ENCODE measurements at regions not wholly inside any gene's neighbourhood (a gene's known extent, or its start where the extent isn't known, plus 50 kb on each side); places are given as distances from the start of the nearest gene placed in this dataset.

DNA sequence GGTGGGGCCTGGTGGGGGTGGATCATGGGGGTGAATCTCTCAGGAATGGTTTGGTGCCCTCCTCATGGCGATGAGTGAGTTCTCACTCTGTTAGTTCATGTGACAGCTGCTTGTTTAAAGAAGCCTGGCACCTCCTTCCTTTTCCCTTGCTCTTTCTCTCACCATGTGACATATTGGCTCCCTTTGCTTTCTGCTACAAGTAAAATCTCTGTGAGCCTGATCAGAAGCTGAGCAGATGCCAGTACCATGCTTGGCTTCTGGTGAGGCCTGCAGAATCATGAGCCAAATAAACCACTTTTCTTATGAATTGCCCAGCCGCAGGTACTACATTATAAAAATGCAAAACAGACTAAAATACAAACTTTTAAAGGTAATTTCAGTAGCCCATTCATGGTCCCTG lies 73.4 kb upstream of the TEX51 start:
- DNase-seq (ENCODE audit: low spot score) = no peak

DNA sequence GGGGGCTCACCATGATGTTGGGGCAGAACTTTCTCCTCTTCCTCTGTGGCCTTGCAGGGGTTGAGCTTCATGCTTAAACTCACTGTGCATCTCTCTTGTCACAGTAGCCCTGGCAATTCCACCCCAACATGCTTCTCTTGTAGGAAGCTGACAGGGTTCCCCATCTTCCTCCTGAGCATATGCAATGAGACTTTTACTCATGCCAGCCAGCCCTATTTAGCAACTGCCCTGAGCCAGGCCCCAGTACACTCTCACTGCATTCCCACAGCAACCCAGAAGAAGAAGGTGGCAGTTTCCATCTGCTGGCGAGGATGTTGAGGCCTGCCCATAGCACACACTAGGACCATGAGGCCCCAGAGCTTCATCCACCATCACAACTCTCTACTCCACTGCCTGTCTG lies 72.2 kb upstream of the TEX51 start:
- DNase-seq (ENCODE audit: low spot score) = no peak

DNA sequence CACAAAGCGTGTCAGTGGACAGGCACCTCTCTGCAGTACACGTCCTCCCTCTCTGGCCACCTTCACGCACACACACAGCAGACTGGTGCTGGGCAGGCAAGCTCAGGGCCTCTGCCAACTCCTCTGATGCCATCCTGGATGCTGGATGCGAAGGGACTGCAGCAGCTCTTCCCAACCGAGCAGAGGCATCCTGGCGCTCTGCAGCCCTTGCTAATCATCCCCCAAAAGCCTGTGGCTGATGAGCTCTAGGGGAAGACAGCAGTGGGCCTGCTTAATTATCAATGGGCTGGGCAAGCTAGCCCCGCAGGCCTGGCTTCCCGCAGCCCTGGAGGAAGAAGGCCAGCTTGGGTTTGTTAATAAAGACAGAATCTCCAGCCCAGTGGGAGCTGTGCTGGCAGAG lies 71.3 kb upstream of the TEX51 start:
- no peak for DNase-seq (ENCODE audit: low spot score)

DNA sequence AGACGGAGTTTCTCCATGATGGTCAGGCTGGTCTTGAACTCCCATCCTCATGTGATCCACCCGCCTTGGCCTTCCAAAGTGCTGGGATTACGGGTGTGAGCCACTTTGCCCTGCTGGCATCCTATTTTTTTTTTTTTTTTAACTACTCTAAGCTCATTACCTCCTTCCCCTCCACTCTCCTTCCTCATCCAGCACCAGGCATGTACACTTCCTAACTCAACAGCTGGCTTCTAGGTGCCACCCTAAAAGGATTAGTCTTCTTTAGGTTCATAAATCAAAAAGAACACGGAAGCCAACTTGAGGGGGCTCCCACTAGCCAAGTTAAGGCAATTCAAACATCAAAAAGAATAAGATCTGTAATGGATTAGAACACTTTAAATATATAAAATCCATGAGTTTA lies 70.6 kb upstream of the TEX51 start:
- DNase-seq (ENCODE audit: low spot score) = no peak

DNA sequence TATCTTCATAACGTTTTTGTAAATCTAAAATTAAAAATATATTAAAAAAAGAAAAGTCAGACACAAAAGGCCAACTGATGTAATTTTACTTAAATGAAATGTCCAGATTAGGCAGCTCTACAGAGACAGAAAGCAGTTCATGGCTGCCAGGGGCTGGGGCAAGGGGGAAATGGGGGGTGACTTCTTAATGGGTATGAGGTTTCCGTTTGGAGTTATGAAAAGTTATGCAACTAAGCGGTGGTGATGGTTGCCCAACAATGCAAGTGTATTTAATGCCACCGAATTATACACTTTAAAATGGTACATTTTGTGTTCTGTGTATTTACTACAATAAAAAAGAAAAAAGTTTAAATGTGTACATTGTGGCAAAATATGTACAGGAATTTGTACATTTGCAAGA lies 70.2 kb upstream of the TEX51 start:
- DNase-seq (ENCODE audit: low spot score) = no peak

DNA sequence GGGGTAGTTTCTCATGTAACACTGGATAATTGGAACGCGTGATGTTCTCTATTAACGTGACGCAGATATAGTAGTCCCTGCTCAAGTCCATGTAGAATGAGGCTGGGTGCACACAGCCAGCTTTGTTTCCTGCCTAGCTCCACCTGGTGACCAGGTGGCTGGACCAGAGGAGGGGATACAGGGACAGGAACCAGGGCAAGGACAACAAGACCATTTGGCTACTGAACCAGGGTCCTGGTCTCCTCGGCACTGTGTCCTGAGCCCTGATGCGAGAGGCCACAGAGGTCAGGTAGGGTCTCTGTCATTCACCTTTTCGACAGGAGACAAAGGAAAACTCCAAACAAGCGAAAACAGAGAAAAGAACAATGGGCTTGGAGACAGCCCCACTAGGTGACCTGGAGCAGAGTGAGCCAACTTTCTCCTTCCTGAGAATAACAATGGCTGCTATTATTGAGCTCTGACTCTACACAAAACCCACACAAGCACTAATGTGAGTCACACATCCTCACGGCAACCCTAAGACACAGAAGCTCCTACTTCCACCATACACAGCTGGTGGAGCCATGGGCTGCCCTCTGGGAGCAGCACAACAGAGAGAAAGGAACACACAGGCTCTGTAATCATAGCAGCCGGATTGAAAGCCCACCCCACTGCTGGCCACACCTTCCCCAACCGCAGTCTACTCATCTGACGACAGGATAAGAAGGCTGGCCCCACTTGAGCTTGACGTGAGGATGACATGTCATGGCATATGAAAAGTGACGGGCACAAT lies 67.3 kb upstream of the TEX51 start:
- DNase-seq (ENCODE audit: low spot score) = no peak

DNA sequence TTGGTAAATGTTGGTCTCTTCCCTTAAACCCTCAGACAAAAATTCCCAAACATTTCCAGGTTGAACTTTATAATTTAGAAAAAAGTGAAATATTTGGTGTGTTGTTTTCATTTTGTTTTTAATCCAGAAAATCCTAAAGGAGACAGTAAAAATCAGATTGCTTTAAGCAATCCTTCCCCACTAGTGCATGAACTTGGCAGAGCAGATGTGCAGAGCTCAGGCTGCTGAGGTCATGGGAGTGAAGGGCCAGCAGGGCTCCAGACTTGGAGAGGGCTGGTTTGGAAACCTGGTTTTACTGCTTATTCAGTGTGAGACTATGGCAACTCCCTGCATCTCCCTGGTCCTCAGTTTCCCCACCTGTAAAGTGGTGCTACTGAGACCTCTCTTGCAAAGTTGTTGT lies 66.7 kb upstream of the TEX51 start:
- DNase-seq (ENCODE audit: low spot score) = no peak

DNA sequence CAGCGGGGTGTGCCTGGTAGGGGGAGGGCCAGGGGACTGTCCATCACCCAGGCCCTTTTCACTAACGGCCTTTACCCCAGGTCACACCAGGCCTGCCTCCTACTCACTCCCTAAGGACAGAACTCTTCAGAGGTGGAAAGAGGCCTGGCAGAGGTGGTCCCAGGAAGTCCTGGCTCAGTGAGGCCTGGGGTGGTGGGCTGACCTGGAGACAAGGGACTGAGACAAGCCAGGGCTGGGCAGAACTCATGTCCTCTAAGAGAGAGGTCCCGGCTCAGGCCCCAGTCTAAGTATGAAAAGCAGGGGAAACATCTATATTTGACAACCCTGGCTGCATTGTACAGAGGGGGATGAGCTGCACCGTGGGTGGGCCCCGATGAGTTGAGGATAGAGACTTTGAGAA lies 65.9 kb upstream of the TEX51 start:
- no peak for DNase-seq (ENCODE audit: low spot score)

DNA sequence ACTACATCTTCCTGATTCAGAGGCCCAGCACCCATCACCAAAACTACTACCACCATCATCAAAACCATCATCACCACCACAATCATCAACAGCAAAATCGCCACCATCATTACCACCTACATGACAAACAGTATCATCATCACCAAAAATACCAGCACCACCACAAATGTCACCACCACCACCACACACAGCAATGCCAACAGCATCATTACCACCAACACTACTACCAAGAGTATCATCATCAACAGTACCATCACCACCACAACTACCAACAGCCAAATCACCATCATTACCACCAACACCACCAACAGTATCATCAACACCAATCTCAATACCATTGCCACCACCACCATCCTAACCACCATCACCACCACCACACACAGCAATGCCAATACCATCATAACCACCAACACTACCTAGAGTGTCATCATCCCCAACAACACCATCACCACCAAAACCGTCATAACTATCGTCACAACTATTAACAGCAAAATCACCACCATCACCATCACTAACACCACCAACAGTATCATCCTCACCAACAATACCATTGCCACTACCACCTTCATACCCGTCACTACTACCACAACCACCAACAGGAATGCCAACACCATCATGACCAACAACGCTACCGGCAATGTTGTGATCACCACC lies 64.6 kb upstream of the TEX51 start:
- no peak for DNase-seq (ENCODE audit: low spot score)

DNA sequence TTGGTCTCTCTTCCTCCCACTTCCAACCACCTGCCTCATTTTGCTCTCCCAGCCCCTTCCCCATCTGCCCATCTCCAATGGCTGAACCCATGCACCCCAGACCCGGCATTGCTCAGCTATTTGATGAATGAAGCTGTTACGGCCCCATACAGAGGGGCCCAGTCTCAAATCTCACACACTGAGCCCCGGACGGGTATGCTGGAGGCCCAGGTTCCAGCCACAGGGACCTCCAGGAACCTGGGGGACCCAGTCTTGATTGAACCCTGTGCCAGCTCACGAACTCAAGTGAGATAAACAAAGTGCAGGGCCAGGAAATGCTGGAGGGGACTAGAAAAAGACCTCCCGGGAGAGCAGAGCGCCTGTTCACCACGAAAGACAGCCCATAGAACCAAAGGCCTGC lies 63.4 kb upstream of the TEX51 start:
- no peak for DNase-seq (ENCODE audit: low spot score)

DNA sequence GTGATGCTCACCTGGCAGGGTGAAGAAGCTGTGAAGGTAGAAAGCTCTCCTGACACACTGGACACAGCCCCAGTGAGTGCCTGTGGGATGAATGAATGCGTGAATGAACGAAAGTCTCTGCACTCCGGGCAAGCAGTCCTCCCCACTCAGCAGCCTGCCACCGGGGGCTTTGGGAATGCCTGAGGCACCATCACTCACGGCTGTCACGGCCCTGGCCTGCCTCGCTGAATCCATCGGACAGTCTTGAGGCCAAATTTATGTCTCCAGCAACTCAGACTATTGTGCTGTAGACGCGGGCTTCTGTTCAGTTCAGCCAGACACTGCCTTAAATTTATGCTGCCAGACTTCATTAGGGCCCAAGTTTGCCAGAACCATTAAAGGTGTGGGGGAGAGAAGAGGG lies 62.9 kb upstream of the TEX51 start:
- no peak for DNase-seq (ENCODE audit: low spot score)

DNA sequence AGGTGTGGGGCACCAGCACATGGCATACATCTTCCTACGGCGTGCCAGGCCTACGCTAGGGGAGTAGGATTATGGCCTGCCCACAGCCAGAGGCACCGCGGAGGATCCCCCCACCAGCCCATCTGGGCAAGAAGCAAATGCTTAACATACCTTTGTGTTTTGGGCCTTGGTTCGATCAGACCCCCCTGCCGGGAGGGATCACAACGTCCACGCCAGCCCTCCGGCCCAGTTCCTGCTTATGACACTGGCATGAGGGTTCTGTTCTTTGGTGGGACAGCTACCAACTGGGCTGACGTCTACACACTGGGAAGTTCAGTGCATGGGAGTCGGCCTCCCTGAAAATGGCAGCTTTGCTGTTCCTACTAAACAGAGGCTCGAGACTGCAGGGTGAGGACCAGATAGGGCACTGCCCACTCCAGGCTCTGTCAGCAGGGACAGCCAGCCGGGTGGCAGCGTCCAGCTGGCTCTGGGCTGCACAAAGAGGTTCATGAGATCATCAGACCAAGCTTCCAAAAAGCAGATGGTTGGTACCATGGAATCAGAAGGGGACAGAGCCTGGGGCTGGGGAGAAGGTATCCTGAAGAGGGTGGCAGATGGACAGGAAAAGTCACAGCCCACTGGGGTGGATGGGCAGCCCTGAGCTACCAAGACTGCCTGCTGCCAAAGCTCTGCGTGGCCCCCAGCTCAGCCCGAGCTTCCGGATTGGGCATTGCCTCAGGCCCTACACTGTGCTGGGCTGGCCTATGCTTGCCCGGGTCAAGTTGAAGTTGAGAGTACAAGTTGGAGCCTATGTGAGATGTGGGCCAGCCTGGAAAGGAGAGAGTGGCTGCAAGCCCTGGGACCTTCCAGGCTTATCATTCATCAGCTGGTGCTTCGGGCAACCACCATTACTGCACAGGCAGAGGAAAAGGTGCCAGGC lies 61.7 kb upstream of the TEX51 start:
- no peak for DNase-seq (ENCODE audit: low spot score)

DNA sequence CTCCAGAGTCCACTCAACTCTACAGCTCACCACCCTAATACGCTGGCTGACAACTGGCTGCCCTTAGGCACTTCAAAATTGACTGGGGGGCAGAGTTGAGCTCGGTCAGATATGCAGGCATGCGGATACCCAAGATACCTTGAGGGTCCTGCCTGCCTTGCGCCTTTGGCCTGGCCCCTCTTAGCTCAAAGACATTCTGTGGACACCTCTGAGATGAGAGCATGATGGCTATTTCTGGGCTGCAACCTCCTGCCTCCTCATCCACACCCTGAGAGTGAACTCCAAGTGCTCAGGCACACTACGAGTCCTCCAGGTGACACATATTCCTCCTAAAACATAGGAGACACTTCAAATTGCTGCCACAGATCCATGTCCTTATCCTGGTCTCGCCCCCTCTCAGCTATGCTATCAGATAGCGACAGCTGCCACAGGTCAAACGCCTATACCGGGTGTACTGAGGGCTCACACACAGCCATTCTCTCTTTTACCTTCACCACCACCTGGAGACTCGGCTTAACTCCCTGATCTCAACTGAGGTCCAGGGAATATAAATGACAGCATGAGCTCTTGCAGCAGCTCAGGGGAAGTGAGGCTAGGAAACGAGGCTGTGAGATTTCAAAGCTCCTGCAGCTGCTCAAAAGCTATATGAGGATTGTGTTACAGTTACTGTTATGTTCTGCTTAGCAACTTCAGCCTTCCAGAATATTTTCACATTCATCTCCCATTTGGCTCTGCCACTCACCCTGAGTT lies 60.5 kb upstream of the TEX51 start:
- DNase-seq (ENCODE audit: low spot score) = no peak

DNA sequence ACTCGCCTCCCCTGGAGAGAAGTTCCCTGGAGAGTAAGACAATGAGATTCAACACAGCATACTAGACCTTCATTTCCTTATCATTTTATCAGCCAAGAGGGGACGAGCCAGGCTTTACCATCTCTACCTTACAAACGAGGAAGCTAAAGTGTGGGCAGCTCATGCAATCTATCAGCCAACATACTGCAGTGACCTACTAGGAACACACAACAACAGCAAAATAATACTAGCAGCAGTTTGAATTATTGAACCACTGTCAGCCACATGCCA lies 60.0 kb upstream of the TEX51 start:
- no peak for DNase-seq (ENCODE audit: low spot score)

DNA sequence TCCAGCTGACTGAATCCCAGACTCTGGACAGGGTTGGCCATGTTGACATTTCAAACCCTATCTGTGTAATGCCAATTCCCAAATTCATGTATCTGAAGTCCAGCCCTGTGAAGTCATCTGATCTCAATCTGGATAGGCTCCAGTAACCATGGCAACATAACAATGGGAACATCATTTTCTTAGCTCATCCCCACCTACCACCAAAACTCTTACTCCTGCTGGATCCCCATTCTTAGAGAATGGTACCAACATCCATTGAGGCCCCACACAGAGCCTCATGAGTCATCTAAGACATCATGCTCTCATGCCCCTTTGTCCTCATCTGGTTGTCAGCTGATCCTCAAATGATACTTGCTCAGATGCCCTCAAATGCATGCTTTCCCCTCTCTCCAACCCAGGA lies 58.9 kb upstream of the TEX51 start:
- DNase-seq (ENCODE audit: low spot score) = no peak

DNA sequence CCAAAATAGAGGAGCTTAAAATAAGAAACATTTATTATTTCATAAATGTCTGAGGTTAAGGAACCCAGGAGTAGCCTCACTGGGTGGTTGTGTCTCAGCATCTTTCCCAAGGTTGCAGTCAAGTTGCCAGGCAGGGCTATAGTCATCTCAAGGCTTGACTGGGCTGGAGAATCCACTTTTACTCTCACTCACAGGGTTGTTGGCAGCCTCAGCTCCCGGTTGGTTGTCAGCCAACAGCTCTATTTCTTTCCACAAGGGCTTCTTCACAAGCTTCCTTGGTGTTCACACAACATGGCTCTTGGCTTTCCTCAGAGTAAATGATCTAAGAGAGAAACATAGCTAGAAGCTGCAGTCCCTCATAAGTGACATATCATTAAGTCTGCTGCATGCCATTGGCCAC lies 55.6 kb upstream of the TEX51 start:
- no peak for DNase-seq (ENCODE audit: low spot score)

DNA sequence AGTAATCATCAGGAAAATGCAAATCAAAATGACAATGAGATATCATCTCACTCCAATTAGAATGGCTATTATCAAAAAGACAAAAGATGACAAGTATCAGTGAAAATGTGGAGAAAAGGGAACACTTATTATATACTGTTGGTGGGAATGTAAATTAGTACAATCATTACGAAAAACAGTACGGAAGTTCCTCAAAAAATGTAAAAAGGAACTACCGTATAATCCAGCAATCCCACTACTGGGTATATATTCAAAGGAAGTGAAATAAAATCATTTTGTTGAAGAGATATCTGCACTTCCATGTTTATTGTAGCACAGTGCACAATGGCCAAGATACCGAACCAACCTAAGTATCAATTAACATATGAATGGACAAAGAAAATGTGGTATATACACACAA lies 52.4 kb upstream of the TEX51 start:
- DNase-seq (ENCODE audit: low spot score) = no peak
